Thyroid gland (tissue), 4 donors: ENCODE measurements at regions not wholly inside any gene's neighbourhood (a gene's known extent, or its start where the extent isn't known, plus 50 kb on each side); places are given as distances from the start of the nearest gene placed in this dataset.

Experiments used
- POLR2A ChIP-seq, 2 donors: fragments of 450-650 bp; IDR thresholded peaks; one replicate each; pipeline ENCODE4 v1.6.1; 2017; ENCODE audit warnings: antibody characterized with exemption in 2 of 2, mild to moderate bottlenecking in 2 of 2, moderate library complexity in 1 of 2
- TF ChIP-seq, protein P1 (sequence below), 6 experiments: fragments of 200-600 bp in 3 of 6; fragments of 450-650 bp in 3 of 6; sonication (generic) in 3 of 6; IDR thresholded peaks; one replicate each; pipeline ENCODE4 v1.5.1; 2016 to 2019; ENCODE audit warnings: antibody characterized with exemption in 6 of 6, mild to moderate bottlenecking in 2 of 6, inconsistent platforms in 1 of 6, moderate library complexity in 1 of 6

GRCh38 chr17:79560527-79560926 is 50.3 kb downstream of the RBFOX3 start:
- TF ChIP-seq, protein P1, sequence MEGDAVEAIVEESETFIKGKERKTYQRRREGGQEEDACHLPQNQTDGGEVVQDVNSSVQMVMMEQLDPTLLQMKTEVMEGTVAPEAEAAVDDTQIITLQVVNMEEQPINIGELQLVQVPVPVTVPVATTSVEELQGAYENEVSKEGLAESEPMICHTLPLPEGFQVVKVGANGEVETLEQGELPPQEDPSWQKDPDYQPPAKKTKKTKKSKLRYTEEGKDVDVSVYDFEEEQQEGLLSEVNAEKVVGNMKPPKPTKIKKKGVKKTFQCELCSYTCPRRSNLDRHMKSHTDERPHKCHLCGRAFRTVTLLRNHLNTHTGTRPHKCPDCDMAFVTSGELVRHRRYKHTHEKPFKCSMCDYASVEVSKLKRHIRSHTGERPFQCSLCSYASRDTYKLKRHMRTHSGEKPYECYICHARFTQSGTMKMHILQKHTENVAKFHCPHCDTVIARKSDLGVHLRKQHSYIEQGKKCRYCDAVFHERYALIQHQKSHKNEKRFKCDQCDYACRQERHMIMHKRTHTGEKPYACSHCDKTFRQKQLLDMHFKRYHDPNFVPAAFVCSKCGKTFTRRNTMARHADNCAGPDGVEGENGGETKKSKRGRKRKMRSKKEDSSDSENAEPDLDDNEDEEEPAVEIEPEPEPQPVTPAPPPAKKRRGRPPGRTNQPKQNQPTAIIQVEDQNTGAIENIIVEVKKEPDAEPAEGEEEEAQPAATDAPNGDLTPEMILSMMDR (IDR thresholded peaks at IDR 0.05) = no peak
- TF ChIP-seq POLR2A (IDR thresholded peaks at IDR 0.05) = no peak
